Spleen (tissue), 11 donors: ENCODE measurements at regions not wholly inside any gene's neighbourhood (a gene's known extent, or its start where the extent isn't known, plus 50 kb on each side); places are given as distances from the start of the nearest gene placed in this dataset.

ENCODE experiments used
- DNase-seq: peaks from one replicate; pipeline ENCODE4 v3.0.0-alpha.2; 2020
- H3K27ac ChIP-seq, 8 donors: fragments of 200-600 bp; sonication (generic) in 7 of 8; 1 replicate in 4 of 8; 2 replicates in 4 of 8; pipeline versions ENCODE4 v1.5.0 to v1.8.0; 2016 to 2021; ENCODE audit warnings: inconsistent platforms in 4 of 8, mild to moderate bottlenecking in 4 of 8, moderate library complexity in 1 of 8
- H3K27me3 ChIP-seq, 7 donors: fragments of 200-600 bp; sonication (generic) in 6 of 7; replicated peaks in 1 of 7; 1 replicate in 4 of 7; 2 replicates in 3 of 7; pipeline versions ENCODE4 v1.5.0 to v1.8.0; 2016 to 2021; ENCODE audit warnings: inconsistent platforms in 3 of 7, mild to moderate bottlenecking in 1 of 7
- H3K36me3 ChIP-seq, 6 donors: fragments of 200-600 bp; sonication (generic) in 5 of 6; 1 replicate in 4 of 6; 2 replicates in 2 of 6; pipeline versions ENCODE4 v1.5.0 to v1.8.0; 2016 to 2021; ENCODE audit warnings: inconsistent platforms in 2 of 6
- H3K4me1 ChIP-seq, 6 donors: fragments of 200-600 bp; sonication (generic) in 5 of 6; 1 replicate in 3 of 6; 2 replicates in 3 of 6; pipeline versions ENCODE4 v1.5.0 to v1.8.0; 2016 to 2021; ENCODE audit warnings: inconsistent platforms in 3 of 6
- H3K4me3 ChIP-seq, 8 donors: fragments of 200-600 bp; sonication (generic) in 7 of 8; 1 replicate in 4 of 8; 2 replicates in 4 of 8; pipeline versions ENCODE4 v1.5.0 to v1.8.0; 2016 to 2021; ENCODE audit warnings: inconsistent platforms in 4 of 8, mild to moderate bottlenecking in 4 of 8, moderate library complexity in 2 of 8
- H3K9me3 ChIP-seq, 8 donors: fragments of 200-600 bp; sonication (generic) in 7 of 8; 1 replicate in 4 of 8; 2 replicates in 4 of 8; pipeline versions ENCODE4 v1.5.0 to v1.8.0; 2016 to 2021; ENCODE audit warnings: inconsistent platforms in 4 of 8
- POLR2A ChIP-seq, 3 donors: fragments of 450-650 bp; IDR thresholded peaks; one replicate each; pipeline ENCODE4 v1.5.1; 2017; ENCODE audit warnings: antibody characterized with exemption in 3 of 3, mild to moderate bottlenecking in 1 of 3
- POLR2AphosphoS5 ChIP-seq, 3 donors: sonication (generic); formaldehyde crosslinking; IDR thresholded peaks; one replicate each; pipeline ENCODE4 v1.5.1; 2017; ENCODE audit warnings: antibody characterized with exemption in 3 of 3
- WGBS, 5 donors: extraction: QIAGEN DNeasy Blood & Tissue Kit in 3 of 5; methylation state at CpG; one replicate each; pipeline versions ENCODE4 v1.1.5 to v1.1.7; 2013 to 2018; 5-methylcytosine and 5-hydroxymethylcytosine counted together
- intact Hi-C: fragments of 100-400 bp; cut with DNase I; formaldehyde crosslinking; loops from one replicate; pipeline ENCODE4 v1.15.0; 2023; ENCODE audit warnings: low total_unique reads
- TF ChIP-seq, protein P1 (sequence below), 11 experiments: fragments of 200-600 bp in 7 of 11; fragments of 450-650 bp in 4 of 11; sonication (generic) in 4 of 11; IDR thresholded peaks in 8 of 11; conservative IDR thresholded peaks in 3 of 11; 1 replicate in 7 of 11; 2 replicates in 4 of 11; pipeline versions ENCODE4 v1.4.0 to v1.8.0; 2016 to 2021; ENCODE audit warnings: antibody characterized with exemption in 11 of 11, inconsistent platforms in 4 of 11, mild to moderate bottlenecking in 1 of 11
- donor health status: healthy with polysubstance abuse.
- donor health status: DM: no; HTN: no; CAD: no; lungs with moderate emphysema.
- donor health status: DM: no; HTN: no; CAD: no.
- donor health status: Bipolar disorder and iron deficiency.
- donor health status: healthy.
- donor health status: DM: no; HTN: no; CAD: no.
- donor health status: DM: yes; HTN: yes; CAD: no.

DNA sequence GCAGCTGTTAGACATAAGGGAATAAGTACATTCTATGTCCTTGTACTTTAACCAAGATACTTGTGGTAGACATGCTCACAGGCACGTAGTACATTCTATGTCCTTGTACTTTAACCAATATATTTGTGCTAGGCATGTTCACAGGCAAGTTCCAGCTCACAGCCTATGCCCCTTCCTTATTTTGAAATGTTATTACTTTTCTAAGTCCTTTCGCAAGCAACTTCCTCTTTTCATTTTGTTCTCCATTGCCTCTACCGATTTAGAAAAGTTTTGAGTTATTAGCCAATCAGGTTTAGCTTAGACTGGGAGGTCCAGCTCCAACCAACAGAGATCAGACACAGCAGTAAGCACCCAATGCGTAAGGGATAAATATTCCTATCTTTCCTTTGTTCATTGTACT, 60.1 kb upstream of the NUDT7 start:
- TF ChIP-seq POLR2A (IDR thresholded peaks at IDR 0.05) (no peak), POLR2AphosphoS5 (IDR thresholded peaks at IDR 0.05) (no peak)
- TF ChIP-seq, protein P1, sequence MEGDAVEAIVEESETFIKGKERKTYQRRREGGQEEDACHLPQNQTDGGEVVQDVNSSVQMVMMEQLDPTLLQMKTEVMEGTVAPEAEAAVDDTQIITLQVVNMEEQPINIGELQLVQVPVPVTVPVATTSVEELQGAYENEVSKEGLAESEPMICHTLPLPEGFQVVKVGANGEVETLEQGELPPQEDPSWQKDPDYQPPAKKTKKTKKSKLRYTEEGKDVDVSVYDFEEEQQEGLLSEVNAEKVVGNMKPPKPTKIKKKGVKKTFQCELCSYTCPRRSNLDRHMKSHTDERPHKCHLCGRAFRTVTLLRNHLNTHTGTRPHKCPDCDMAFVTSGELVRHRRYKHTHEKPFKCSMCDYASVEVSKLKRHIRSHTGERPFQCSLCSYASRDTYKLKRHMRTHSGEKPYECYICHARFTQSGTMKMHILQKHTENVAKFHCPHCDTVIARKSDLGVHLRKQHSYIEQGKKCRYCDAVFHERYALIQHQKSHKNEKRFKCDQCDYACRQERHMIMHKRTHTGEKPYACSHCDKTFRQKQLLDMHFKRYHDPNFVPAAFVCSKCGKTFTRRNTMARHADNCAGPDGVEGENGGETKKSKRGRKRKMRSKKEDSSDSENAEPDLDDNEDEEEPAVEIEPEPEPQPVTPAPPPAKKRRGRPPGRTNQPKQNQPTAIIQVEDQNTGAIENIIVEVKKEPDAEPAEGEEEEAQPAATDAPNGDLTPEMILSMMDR (IDR thresholded peaks at IDR 0.05 in 8 of 11, conservative IDR thresholded peaks at IDR 0.05 in 3 of 11) = no peak
- WGBS, 5 donors = 55 to 72% (median 59%) methylated on average over 4 of the region's 4 CpGs
- intact Hi-C loops = no loop called here
- Histone ChIP-seq H3K27me3 (peaks cover 0 to 14% (median 0%) of the 10 kb centered on the region in 7 donors), H3K4me1 (no peaks in the 10 kb centered on the region), H3K36me3 (no peaks in the 10 kb centered on the region), H3K27ac (no peak overlapping the region), H3K9me3 (peaks cover 0 to 29% (median 17%) of the 10 kb centered on the region in 8 donors), H3K4me3 (no peak overlapping the region)
- DNase-seq = no peak

DNA sequence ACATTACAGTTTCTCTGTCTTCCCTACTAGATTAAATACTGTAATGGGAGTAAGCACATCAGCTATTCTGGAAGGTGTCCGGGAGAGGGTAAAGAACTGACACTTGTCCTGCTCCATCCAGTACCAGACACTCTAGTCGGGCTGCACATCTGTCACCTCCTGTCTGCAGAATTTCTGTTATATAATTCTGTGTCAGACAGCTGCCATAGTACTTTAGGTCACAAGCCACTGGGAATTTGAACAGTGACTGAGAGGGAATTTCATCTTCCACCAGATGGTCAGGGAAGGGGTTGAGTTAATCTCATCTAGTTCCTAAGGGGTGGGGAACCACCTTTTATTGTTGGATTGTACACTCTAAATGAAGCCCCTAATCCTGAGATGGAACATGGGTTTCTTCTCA, 58.6 kb upstream of the NUDT7 start:
- H3K36me3 ChIP-seq = no peaks in the 10 kb centered on the region
- no peak for TF ChIP-seq POLR2AphosphoS5 (IDR thresholded peaks at IDR 0.05)
- TF ChIP-seq, protein P1 (IDR thresholded peaks at IDR 0.05 in 8 of 11, conservative IDR thresholded peaks at IDR 0.05 in 3 of 11) = no peak
- TF ChIP-seq POLR2A (IDR thresholded peaks at IDR 0.05) = no peak

DNA sequence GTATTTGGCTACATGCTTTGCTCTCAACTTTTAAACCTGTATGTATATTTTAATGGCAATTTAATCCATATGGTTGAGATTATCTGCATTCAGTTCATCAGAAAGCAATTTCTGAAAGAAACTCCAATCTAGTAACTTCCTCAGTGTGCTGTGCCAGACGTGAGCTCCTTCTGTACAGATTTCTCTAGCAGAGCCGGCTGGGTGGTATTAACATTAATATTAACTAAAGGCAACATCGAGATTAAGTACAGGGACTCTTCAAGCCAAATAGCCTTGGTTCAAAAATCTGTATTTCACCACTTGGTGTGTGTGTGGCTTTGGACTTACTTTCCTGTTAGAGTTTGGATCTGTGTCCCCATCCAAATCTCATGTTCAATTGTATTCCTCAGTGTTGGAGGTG, 55.5 kb upstream of the NUDT7 start:
- H3K27me3 ChIP-seq = no peaks in the 10 kb centered on the region
- TF ChIP-seq POLR2A (IDR thresholded peaks at IDR 0.05) = no peak
- H3K4me3 ChIP-seq = no peak overlapping the region
- H3K27ac ChIP-seq = no peak overlapping the region
- peaks cover 0 to 28% (median 16%) of the 10 kb centered on the region in 8 donors for H3K9me3 ChIP-seq
- DNase-seq = no peak
- intact Hi-C loops = no loop called here
- H3K36me3 ChIP-seq = no peaks in the 10 kb centered on the region
- 75 to 91% (median 83%) methylated on average over 3 of the region's 3 CpGs for WGBS, 5 donors
- H3K4me1 ChIP-seq = no peaks in the 10 kb centered on the region

More for the DNA sequence above, 58.6 kb upstream of the NUDT7 start:
- Histone ChIP-seq H3K27me3 (peaks cover 0 to 12% (median 0%) of the 10 kb centered on the region in 7 donors), H3K27ac (no peak overlapping the region), H3K4me3 (no peak overlapping the region), H3K4me1 (no peaks in the 10 kb centered on the region), H3K9me3 (peaks cover 0 to 29% (median 17%) of the 10 kb centered on the region in 8 donors)
- intact Hi-C loops = no loop called here
- 87 to 98% (median 94%) methylated on average over 2 of the region's 2 CpGs for WGBS, 5 donors
- no peak for DNase-seq

DNA sequence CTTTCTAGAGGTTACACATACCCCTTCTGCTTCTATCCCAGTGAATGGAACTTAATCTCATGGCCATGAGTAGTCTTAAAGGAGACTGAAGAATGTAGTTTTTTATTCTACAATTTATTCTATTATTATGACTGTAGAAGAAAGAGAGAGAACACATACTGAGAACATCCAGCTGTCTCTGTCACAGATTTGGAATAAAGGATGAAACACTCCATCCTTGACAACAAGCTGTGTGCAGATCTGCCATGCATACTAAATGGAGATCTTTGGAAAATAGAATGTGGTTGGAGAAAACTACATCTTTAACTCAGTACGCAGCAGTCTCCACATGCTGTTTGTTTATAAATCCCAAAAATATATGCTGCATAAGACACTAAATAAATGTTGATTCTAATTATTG, 54.1 kb upstream of the NUDT7 start:
- Histone ChIP-seq H3K27ac (no peak overlapping the region), H3K9me3 (peaks cover 0 to 14% (median 2%) of the 10 kb centered on the region in 8 donors), H3K4me3 (no peak overlapping the region), H3K27me3 (no peaks in the 10 kb centered on the region), H3K36me3 (no peaks in the 10 kb centered on the region), H3K4me1 (no peaks in the 10 kb centered on the region)
- TF ChIP-seq POLR2A (IDR thresholded peaks at IDR 0.05) = no peak
- TF ChIP-seq POLR2AphosphoS5 (IDR thresholded peaks at IDR 0.05) = no peak
- TF ChIP-seq, protein P1 (IDR thresholded peaks at IDR 0.05 in 8 of 11, conservative IDR thresholded peaks at IDR 0.05 in 3 of 11) = no peak
- intact Hi-C loops = no loop called here
- no peak for DNase-seq
- 79 to 94% (median 92%) methylated on average over 1 of the region's 1 CpG for WGBS, 5 donors

DNA sequence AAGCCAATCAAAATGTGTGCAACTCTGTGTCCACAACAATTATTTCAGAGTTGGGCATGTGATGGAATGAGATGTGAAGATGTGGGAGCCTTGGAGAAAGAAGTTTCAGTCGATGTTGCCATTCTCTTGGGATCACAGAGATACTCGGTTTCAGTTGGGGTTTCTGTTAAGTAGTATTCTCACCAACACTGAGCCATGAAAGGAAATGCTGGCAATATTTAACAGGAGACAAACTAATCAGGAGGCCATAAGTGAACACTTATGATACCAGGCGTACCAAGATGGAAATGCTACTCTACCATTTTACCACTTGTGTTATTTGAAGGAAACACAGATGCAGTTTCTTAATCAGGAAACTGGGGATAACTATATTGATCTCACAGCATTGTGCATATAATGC, 53.3 kb upstream of the NUDT7 start:
- no peak overlapping the region for H3K27ac ChIP-seq
- H3K4me3 ChIP-seq = no peak overlapping the region
- H3K36me3 ChIP-seq = no peaks in the 10 kb centered on the region
- no peaks in the 10 kb centered on the region for H3K4me1 ChIP-seq
- H3K27me3 ChIP-seq = no peaks in the 10 kb centered on the region
- 74 to 84% (median 83%) methylated on average over 3 of the region's 3 CpGs for WGBS, 5 donors
- DNase-seq = no peak
- TF ChIP-seq, protein P1 (IDR thresholded peaks at IDR 0.05 in 8 of 11, conservative IDR thresholded peaks at IDR 0.05 in 3 of 11) = no peak
- TF ChIP-seq POLR2AphosphoS5 (IDR thresholded peaks at IDR 0.05) (no peak), POLR2A (IDR thresholded peaks at IDR 0.05) (no peak)
- intact Hi-C loops = no loop called here
- peaks cover 0 to 6% (median 0%) of the 10 kb centered on the region in 8 donors for H3K9me3 ChIP-seq
